ENCODE measurements at regions not wholly inside any gene's neighbourhood (a gene's known extent, or its start where the extent isn't known, plus 50 kb on each side); places are given as distances from the start of the nearest gene placed in this dataset.

GRCh38 chr12:14264778-14265177 is 100.7 kb upstream of the ATF7IP start:
- no peak for TF ChIP-seq CTCF (IDR thresholded peaks at IDR 0.05; ENCODE audit: insufficient read depth, low read length)
- no peak for TF ChIP-seq REST (IDR thresholded peaks at IDR 0.05; ENCODE audit: insufficient replicate concordance, low read depth)
- TF ChIP-seq POLR2AphosphoS5 (IDR thresholded peaks at IDR 0.05; ENCODE audit: low read depth): peak; percentile 47; the same call in 1 of the 2 replicates
